Right atrium auricular region (tissue), 2 donors: ENCODE measurements at regions not wholly inside any gene's neighbourhood (a gene's known extent, or its start where the extent isn't known, plus 50 kb on each side); places are given as distances from the start of the nearest gene placed in this dataset.

Experiments used
- DNase-seq: peaks from one replicate; pipeline ENCODE4 v3.0.0-alpha.2; 2019; ENCODE audit warnings: low spot score
- H3K27ac ChIP-seq, 2 donors: fragments of 200-600 bp; sonication (generic); 1 replicate in 1 of 2; 2 replicates in 1 of 2; pipeline ENCODE4 v1.5.1; 2016 to 2019
- H3K27me3 ChIP-seq, 2 donors: fragments of 200-600 bp; sonication (generic); one replicate each; pipeline versions ENCODE4 v1.5.1 to v1.6.0; 2017 to 2019
- H3K36me3 ChIP-seq: fragments of 200-600 bp; sonication (generic); one replicate; pipeline ENCODE4 v1.5.1; 2016
- H3K4me1 ChIP-seq, 2 donors: fragments of 200-600 bp; sonication (generic); one replicate each; pipeline versions ENCODE4 v1.5.1 to v1.6.0; 2017 to 2019
- H3K4me3 ChIP-seq, 2 donors: fragments of 200-600 bp; sonication (generic); 1 replicate in 1 of 2; 2 replicates in 1 of 2; pipeline ENCODE4 v1.5.1; 2017 to 2019; ENCODE audit warnings: mild to moderate bottlenecking in 1 of 2, moderate library complexity in 1 of 2
- H3K9me3 ChIP-seq, 2 donors: fragments of 200-600 bp; sonication (generic); one replicate each; pipeline ENCODE4 v1.5.1; 2019
- CTCF ChIP-seq, 2 donors: fragments of 200-600 bp; sonication (generic); IDR thresholded peaks; one replicate each; pipeline ENCODE4 v1.5.1; 2019; ENCODE audit warnings: antibody characterized with exemption in 2 of 2

- Histone ChIP-seq H3K27me3 (no peaks in the 10 kb centered on the region), H3K9me3 (no peaks in the 10 kb centered on the region), H3K27ac (no peak overlapping the region), H3K4me3 (no peak overlapping the region), H3K4me1 (no peaks in the 10 kb centered on the region), H3K36me3 (no peaks in the 10 kb centered on the region)
- TF ChIP-seq CTCF (IDR thresholded peaks at IDR 0.05) = peak; percentile 64 to 86
- DNase-seq = peak; percentile 67
Measured at GRCh38 chr6:148177589-148178233, 164.9 kb upstream of the SASH1 start.

GRCh38 chr6:148179786-148180185 lies 162.9 kb upstream of the SASH1 start:
- no peaks in the 10 kb centered on the region for H3K27me3 ChIP-seq
- DNase-seq = no peak
- no peaks in the 10 kb centered on the region for H3K36me3 ChIP-seq
- H3K27ac ChIP-seq = no peak overlapping the region
- peak in 1 of 2 donors; percentile 55 for TF ChIP-seq CTCF (IDR thresholded peaks at IDR 0.05)
- no peaks in the 10 kb centered on the region for H3K9me3 ChIP-seq
- H3K4me1 ChIP-seq = no peaks in the 10 kb centered on the region
- H3K4me3 ChIP-seq = no peak overlapping the region

- no peak overlapping the region for H3K27ac ChIP-seq
- no peak overlapping the region for H3K4me3 ChIP-seq
- no peak for DNase-seq
- no peaks in the 10 kb centered on the region for H3K27me3 ChIP-seq
- TF ChIP-seq CTCF (IDR thresholded peaks at IDR 0.05) = no peak
- H3K9me3 ChIP-seq = no peaks in the 10 kb centered on the region
- H3K4me1 ChIP-seq = no peaks in the 10 kb centered on the region
- no peaks in the 10 kb centered on the region for H3K36me3 ChIP-seq
Measured at GRCh38 chr6:148182378-148182777, 160.3 kb upstream of the SASH1 start.

GRCh38 chr6:148183776-148184175 lies 158.9 kb upstream of the SASH1 start:
- Histone ChIP-seq H3K27ac (no peak overlapping the region), H3K9me3 (no peaks in the 10 kb centered on the region), H3K36me3 (no peaks in the 10 kb centered on the region), H3K27me3 (no peaks in the 10 kb centered on the region), H3K4me3 (no peak overlapping the region), H3K4me1 (no peaks in the 10 kb centered on the region)
- TF ChIP-seq CTCF (IDR thresholded peaks at IDR 0.05) = no peak
- DNase-seq = no peak

GRCh38 chr6:148186916-148187315 lies 155.7 kb upstream of the SASH1 start:
- no peak for TF ChIP-seq CTCF (IDR thresholded peaks at IDR 0.05)
- H3K27ac ChIP-seq = no peak overlapping the region
- no peaks in the 10 kb centered on the region for H3K27me3 ChIP-seq
- no peaks in the 10 kb centered on the region for H3K9me3 ChIP-seq
- H3K4me3 ChIP-seq = no peak overlapping the region
- no peaks in the 10 kb centered on the region for H3K4me1 ChIP-seq
- DNase-seq = no peak
- H3K36me3 ChIP-seq = no peaks in the 10 kb centered on the region

GRCh38 chr6:148192310-148192709 lies 150.3 kb upstream of the SASH1 start:
- no peaks in the 10 kb centered on the region for H3K4me1 ChIP-seq
- no peak for TF ChIP-seq CTCF (IDR thresholded peaks at IDR 0.05)
- H3K27me3 ChIP-seq = no peaks in the 10 kb centered on the region
- no peaks in the 10 kb centered on the region for H3K9me3 ChIP-seq
- no peak for DNase-seq
- H3K27ac ChIP-seq = no peak overlapping the region
- no peaks in the 10 kb centered on the region for H3K36me3 ChIP-seq
- no peak overlapping the region for H3K4me3 ChIP-seq
